Peyer's patch (tissue), 4 donors: ENCODE measurements at regions not wholly inside any gene's neighbourhood (a gene's known extent, or its start where the extent isn't known, plus 50 kb on each side); places are given as distances from the start of the nearest gene placed in this dataset.

Experiments
- POLR2A ChIP-seq, 2 donors: fragments of 450-650 bp; IDR thresholded peaks; one replicate each; pipeline ENCODE4 v1.5.1; 2017; ENCODE audit warnings: antibody characterized with exemption in 2 of 2, mild to moderate bottlenecking in 2 of 2, moderate library complexity in 2 of 2
- TF ChIP-seq, protein P1 (sequence below), 6 experiments: fragments of 450-650 bp in 4 of 6; fragments of 200-600 bp in 2 of 6; sonication (generic) in 1 of 6; IDR thresholded peaks; one replicate each; pipeline ENCODE4 v1.5.1; 2017 to 2019; ENCODE audit warnings: antibody characterized with exemption in 6 of 6, mild to moderate bottlenecking in 3 of 6, moderate library complexity in 1 of 6

- TF ChIP-seq, protein P1, sequence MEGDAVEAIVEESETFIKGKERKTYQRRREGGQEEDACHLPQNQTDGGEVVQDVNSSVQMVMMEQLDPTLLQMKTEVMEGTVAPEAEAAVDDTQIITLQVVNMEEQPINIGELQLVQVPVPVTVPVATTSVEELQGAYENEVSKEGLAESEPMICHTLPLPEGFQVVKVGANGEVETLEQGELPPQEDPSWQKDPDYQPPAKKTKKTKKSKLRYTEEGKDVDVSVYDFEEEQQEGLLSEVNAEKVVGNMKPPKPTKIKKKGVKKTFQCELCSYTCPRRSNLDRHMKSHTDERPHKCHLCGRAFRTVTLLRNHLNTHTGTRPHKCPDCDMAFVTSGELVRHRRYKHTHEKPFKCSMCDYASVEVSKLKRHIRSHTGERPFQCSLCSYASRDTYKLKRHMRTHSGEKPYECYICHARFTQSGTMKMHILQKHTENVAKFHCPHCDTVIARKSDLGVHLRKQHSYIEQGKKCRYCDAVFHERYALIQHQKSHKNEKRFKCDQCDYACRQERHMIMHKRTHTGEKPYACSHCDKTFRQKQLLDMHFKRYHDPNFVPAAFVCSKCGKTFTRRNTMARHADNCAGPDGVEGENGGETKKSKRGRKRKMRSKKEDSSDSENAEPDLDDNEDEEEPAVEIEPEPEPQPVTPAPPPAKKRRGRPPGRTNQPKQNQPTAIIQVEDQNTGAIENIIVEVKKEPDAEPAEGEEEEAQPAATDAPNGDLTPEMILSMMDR (IDR thresholded peaks at IDR 0.05) = no peak
- no peak for TF ChIP-seq POLR2A (IDR thresholded peaks at IDR 0.05)
Observed at GRCh38 chr2:105570757-105571156, 171.9 kb upstream of the FHL2 start.
